GM18517 (cell line): ENCODE measurements at regions not wholly inside any gene's neighbourhood (a gene's known extent, or its start where the extent isn't known, plus 50 kb on each side); places are given as distances from the start of the nearest gene placed in this dataset.
A peak's percentile ranks its signal among the peaks of the same experiment; 100 is the strongest.
"Not testable (repeated sequence)": the region's sequence is repeated elsewhere in the genome, so short reads cannot be mapped to it uniquely, and the experiment has no call there.

Experiments used
- ATAC-seq: cut with Tn5 transposase; IDR thresholded peaks from one replicate; pipeline ENCODE4 v1.9.1; 2021; ENCODE audit warnings: mild to moderate bottlenecking, moderate library complexity; ENCODE audit not compliant: unreplicated experiment

- ATAC-seq = no peak
Observed at GRCh38 chr2:182477774-182478173, 50.9 kb upstream of the PDE1A start.

DNA sequence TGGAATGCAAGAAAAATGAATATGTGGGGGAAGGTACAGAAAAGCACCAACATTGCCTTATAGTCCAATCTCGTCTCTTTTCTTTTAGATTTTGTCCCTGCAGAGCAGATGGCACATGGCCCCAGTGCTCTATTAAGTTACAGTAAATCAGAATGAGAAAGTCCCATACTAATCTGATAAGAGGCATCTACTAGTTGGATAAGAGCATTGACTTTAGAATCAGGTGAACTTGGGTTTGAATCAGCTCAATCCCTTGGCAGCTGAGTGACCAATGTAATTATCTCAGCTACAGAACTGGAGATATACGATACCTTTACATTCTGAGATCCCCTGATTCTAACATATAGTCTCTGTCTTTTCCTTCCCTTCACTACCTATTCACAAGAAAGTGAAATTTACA is 54.8 kb upstream of the PDE1A start:
- no peak for ATAC-seq

GRCh38 chr2:182482511-182482910 is 55.7 kb upstream of the PDE1A start:
- no peak for ATAC-seq

DNA sequence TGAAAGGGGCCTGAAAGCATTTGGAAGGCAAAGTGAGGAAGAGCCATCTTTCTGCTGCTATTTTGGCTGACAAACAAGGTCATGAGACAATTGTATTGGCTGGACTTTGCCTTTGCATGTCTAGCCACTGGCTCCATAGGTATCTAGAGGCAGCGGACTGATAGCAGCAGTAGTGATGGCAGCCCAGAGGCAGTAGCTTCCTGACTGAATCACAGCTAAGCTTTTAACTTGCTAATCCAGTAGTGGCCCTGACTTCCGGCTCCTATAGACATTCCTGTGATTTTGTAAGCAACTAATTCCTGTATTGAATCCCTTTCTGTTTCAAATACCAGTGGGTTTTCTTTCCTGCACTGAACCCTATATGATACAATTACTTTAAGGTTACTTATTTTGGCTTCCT is 69.8 kb upstream of the PDE1A start:
- ATAC-seq = no peak

- ATAC-seq = no peak
Observed at GRCh38 chr2:182499706-182500470, 73.1 kb upstream of the PDE1A start.

- no peak for ATAC-seq
Observed at GRCh38 chr2:182503886-182504285, 77.0 kb upstream of the PDE1A start.

GRCh38 chr2:182504903-182505302 is 78.1 kb upstream of the PDE1A start:
- no peak for ATAC-seq

DNA sequence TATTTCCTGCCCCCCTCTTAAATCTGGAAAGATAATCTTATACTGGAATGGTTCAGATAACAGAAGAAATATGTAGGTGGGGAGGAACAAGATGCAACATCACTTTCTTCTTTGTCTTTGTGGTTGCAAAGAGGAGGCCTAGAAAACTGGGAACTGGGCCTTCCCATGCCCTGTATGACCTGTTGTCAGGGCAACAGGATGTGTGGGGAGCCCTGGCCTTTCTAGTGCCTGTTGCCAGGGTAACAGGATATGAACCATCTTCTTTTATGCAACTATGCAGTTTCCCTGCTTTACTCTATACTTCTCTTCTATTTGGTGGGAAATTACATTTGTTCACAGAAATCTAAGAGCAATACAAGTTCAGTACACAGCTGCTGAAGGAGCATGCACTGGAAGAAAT is 79.8 kb upstream of the PDE1A start:
- ATAC-seq = no peak

- not testable (repeated sequence) for ATAC-seq
Observed at GRCh38 chr2:182508583-182508982, 81.7 kb upstream of the PDE1A start.

- ATAC-seq = no peak
Observed at GRCh38 chr2:182509216-182509615, 82.4 kb upstream of the PDE1A start.

- no peak for ATAC-seq
Observed at GRCh38 chr2:182521453-182522404, 94.9 kb upstream of the PDE1A start.

DNA sequence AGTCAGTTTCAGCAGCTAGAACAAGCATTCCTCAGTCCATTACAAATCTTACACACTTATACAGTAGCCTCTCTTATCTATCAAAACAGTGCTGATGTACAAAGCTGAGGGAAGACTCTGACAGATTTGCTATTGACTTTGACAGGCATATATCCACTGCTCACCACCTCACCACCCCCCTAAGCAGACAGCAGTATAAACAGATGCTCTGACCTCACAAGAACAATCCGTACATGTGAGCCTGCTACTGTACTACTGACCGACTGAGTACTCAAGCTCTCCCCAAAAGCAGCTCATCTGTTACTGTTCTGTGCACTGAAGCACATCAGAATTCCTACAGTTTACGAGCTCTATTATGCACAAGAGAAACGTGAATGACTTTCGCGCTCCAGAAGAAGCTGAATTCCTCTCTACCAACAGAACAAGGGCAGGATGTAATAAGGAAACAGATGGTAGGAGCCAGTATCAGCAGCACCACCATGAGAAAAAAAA is 95.6 kb upstream of the PDE1A start:
- no peak for ATAC-seq

DNA sequence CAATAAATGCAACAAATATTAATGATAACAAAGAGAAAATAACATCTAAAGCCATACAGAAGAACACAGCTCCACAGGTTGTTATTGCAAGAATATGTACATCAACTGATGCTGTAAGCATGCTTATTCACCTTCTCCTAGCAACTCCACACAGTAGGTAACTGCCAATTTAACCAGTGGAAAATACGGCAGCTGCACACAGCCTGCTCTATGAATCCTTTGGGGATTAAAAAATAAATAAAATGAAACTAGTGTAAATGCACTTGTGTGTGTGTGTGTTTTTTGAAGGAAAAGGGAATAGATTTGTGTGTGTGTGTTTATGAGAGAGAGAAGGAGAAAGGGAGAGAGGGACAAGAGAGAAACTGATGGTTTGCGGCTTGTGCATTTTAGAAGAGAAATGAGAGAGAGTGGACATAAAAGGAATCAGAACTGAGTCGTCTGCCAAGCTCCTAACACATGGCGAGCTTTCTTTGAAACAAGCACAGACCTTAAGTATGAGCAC is 96.2 kb upstream of the PDE1A start:
- no peak for ATAC-seq

DNA sequence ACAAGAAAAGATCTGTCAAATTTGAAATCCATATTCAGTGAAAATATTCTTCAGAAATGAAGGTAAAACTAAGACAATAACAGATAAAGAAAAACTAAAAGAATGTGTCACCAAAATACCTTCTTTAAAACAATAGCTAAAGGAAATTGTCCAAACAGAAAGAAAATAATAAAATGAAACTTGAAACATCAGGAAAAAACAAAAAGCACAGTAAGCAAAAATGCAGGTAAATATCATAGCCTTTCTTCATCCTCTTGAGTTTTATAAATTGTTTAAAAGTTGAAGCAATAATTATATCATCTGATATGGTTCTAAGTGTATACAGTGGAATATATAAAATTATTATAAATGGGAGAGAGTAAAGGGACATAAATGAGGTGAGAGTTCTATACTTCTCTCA is 103.8 kb upstream of the PDE1A start:
- ATAC-seq = no peak

GRCh38 chr2:182540252-182540651 is 113.4 kb upstream of the PDE1A start:
- no peak for ATAC-seq

GRCh38 chr2:182541268-182541667 is 114.4 kb upstream of the PDE1A start:
- peak; percentile 75 for ATAC-seq

- no peak for ATAC-seq
Observed at GRCh38 chr2:182542501-182543258, 115.8 kb upstream of the PDE1A start.

GRCh38 chr2:182543741-182544525 is 117.1 kb upstream of the PDE1A start:
- peak; percentile 33 for ATAC-seq

GRCh38 chr2:182545420-182546167 is 118.8 kb upstream of the PDE1A start:
- ATAC-seq = peak; percentile 59
